HG03159 (cell line): ENCODE measurements at regions not wholly inside any gene's neighbourhood (a gene's known extent, or its start where the extent isn't known, plus 50 kb on each side); places are given as distances from the start of the nearest gene placed in this dataset.
"Not testable (repeated sequence)": the region's sequence is repeated elsewhere in the genome, so short reads cannot be mapped to it uniquely, and the experiment has no call there.

Experiments
- ATAC-seq: cut with Tn5 transposase; IDR thresholded peaks from one replicate; pipeline ENCODE4 v1.9.1; 2021; ENCODE audit warnings: mild to moderate bottlenecking, moderate library complexity; ENCODE audit not compliant: unreplicated experiment

DNA sequence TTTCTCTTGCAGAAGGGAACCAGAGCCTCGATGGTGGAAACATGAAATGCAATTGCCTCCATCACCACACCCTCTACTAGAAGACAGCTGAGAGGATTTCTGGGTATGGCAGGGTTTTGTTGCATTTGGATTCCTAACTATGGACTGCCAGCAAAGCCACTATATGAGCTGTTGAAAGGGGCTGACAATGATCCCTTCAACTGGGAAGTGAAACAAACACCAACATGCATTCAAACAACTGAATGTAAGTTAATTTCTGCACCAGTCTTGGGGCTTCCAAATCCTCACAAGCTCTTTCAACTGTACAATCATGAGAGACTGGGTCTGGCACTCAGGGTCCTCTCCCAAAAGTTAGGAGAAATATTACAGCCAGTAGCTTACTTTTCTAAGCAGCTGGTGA lies 116.7 kb upstream of the PLCL2 start:
- ATAC-seq = no peak

GRCh38 chr3:16768956-16769355 lies 115.8 kb upstream of the PLCL2 start:
- ATAC-seq = no peak

DNA sequence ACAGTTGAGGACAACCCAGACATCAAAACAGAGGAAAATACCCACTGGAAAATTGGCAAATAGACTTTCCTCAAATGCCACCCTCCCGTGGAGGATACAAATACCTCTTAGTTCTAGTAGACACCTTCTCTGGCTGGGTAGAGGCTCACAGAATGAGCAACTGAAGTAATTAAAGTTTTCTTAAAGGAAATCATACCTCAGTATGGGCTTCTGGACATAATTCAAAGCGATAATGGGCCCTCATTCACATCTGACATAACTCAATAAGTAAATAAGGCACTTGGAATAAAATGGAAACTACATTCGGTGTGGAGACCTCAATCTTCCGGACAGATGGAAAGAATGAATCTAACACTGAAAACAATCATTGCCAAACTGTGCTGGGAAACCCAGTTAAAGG lies 115.2 kb upstream of the PLCL2 start:
- no peak for ATAC-seq

- no peak for ATAC-seq
Measured at GRCh38 chr3:16770021-16770420, 114.7 kb upstream of the PLCL2 start.

DNA sequence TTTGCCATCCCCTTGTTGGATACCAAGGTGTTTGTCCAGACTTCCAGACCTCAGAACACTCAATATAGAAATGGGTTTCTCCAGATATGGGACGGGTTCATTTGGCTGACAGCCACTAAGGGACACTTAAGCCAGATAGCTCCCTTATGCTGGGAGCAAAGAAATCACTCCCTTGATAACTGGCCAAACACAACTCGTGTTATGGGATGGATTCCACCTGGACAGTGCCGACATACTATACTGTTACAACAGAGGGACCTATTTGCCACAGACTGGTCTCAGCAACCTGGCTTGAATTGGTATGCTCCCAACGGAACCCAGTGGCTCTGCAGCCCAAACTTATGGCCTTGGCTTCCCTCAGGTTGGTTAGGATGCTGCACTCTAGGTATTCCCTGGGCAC lies 114.0 kb upstream of the PLCL2 start:
- ATAC-seq = no peak

- ATAC-seq = not testable (repeated sequence)
Measured at GRCh38 chr3:16773594-16773993, 111.2 kb upstream of the PLCL2 start.

DNA sequence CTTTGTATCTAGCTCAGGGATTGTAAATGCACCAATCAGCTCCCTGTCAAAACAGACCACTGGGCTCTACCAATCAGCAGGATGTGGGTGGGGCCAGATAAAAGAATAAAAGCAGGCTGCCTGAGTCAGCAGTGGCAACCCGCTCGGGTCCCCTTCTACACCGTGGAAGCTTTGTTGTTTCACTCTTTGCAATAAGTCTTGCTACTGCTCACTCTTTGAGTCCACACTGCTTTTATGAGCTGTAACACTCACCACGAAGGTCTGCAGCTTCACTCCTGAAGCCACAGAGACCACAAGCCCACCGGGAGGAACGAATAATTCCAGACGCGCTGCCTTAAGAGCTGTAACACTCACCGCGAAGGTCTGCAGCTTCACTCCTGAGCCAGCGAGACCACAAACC lies 110.2 kb upstream of the PLCL2 start:
- ATAC-seq = not testable (repeated sequence)

DNA sequence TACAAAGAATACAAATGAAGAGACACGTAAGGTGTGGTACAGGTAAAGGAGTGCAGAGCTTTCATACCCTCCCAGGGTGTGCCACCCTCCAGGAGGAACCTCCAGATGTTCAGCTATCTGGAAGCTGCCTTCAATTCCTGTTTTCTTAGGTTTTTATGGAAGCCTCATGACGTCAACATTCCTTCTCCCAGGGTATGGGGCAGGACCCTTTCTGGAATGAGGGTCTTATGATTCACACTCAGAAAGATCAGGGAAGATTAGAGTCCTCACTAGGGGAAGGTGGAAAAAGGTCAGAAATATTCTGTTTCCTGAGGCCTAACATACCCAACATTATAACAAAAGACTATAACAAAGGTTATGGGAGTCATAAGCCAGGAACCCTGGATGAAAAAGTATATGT lies 99.8 kb upstream of the PLCL2 start:
- ATAC-seq = no peak

DNA sequence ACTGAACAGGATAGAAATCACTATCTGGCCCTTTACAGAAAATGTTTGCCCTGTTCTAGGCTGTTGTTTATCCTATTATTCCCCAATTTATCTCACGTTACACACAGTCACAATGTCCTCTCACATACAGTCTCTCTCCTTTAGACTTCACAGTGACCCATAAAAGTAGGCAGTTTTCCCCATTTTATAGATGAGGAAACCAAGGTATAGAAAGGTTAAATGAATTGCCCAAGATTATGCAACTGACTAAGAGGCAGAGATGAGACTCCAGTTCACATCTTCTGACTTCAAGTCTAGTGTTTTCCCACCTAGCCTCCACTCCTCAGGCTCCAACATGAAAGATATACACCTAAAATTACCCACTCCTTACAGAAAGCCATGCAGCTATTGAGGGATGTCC lies 99.3 kb upstream of the PLCL2 start:
- ATAC-seq = no peak

- ATAC-seq = no peak
Measured at GRCh38 chr3:16788440-16789056, 96.2 kb upstream of the PLCL2 start.

GRCh38 chr3:16789344-16790120 lies 95.2 kb upstream of the PLCL2 start:
- no peak for ATAC-seq

GRCh38 chr3:16790432-16791400 lies 94.0 kb upstream of the PLCL2 start:
- no peak for ATAC-seq

GRCh38 chr3:16793321-16793720 lies 91.4 kb upstream of the PLCL2 start:
- ATAC-seq = no peak

GRCh38 chr3:16794257-16794656 lies 90.5 kb upstream of the PLCL2 start:
- no peak for ATAC-seq

- no peak for ATAC-seq
Measured at GRCh38 chr3:16795581-16795980, 89.2 kb upstream of the PLCL2 start.

DNA sequence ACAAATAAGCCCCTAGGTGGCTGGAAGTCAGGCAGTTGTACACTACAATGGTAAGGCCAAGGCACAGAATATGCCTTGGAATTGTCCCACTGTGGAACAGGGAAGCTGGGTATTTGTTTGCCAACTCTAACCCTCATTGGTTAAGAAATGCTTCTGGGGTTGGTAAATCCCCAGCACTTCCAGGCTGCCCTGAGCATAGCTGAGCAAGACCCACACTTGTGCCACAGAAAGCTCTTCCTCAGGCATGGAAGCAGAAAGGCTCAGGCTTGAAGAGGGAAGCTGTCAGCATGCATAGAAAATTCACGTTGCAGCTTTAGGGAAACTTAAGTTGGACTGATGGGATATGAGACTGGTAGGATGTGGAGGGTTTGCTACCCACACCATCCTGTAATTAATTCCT lies 86.9 kb upstream of the PLCL2 start:
- no peak for ATAC-seq

GRCh38 chr3:16798738-16799137 lies 86.0 kb upstream of the PLCL2 start:
- no peak for ATAC-seq

DNA sequence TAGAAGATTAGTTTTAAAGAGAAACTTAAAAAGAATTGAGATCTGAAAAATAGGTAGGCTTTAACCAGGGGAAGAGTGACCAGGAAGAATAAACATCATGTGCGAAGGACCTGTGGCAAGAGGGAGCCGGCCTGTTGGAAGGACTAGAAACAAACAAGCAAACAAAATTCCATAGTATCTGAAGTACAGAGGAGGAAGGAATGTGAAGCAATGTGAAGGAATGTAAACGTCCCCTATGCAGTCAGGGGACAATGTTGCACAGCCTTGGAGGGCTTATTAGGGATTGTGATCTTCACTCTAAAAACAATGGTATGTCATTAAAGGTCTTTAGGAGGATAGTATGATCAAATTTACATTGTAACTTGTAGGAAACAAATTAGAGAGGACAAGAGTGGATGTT lies 84.4 kb upstream of the PLCL2 start:
- ATAC-seq = no peak

DNA sequence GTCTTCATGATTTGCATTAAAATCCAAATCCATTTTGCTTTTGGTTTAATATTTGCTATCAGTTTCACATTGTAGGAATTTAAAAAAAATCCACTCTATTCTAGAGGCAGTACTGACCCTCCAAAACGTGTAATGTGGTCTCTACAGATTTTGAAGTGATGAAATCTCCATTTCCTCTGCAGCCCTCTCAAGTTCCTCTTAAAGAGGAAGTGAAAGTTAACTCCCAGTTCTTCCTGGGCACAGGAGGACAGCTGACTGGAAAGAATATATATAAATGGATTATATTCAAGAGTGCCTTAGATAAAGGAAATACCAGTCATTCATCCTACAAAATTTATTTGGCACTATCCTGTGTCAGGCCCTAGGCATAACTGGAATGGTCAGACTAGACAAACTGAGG lies 83.5 kb upstream of the PLCL2 start:
- no peak for ATAC-seq

- no peak for ATAC-seq
Measured at GRCh38 chr3:16801698-16802097, 83.1 kb upstream of the PLCL2 start.

DNA sequence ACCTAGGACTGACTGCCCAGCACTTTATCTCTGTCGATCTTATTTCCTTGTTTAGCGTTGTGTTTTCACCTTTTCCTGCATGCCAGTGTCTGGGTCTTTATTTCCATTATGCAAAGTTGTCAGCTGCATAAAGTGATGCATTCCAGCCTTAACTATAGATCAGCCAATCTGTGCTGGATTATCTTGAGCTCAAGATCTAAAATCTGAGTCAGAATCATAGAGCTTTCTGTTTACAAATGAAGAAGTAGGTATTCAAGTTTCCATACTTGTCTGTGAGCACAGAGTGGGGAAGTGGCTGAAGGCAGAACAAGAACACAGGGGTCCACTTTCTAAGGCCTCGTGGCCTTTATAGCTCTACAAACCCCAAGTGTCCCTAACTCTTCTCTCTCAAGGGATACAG lies 82.4 kb upstream of the PLCL2 start:
- peak; percentile 90 for ATAC-seq

- ATAC-seq = no peak
Measured at GRCh38 chr3:16803019-16803418, 81.7 kb upstream of the PLCL2 start.
